HEK293 (cell line): ENCODE measurements at regions not wholly inside any gene's neighbourhood (a gene's known extent, or its start where the extent isn't known, plus 50 kb on each side); places are given as distances from the start of the nearest gene placed in this dataset.

Experiments
- CTCF ChIA-PET: fragments of 350-600 bp; formaldehyde crosslinking; extraction: SDS; loops from one replicate; lab custom pipeline; 2021; ENCODE audit warnings: antibody characterized with exemption; lab: Yijun Ruan, JAX
- POLR2A ChIA-PET: fragments of 300-600 bp; formaldehyde crosslinking; extraction: SDS; loops from one replicate; lab custom pipeline; 2020; ENCODE audit warnings: antibody characterized with exemption, inconsistent platforms; lab: Yijun Ruan, JAX
- H3K27ac ChIP-seq: fragments of 200-500 bp; sonication (Bioruptor generic); 2 replicates; pipeline ENCODE4 v1.5.1; 2014; ENCODE audit warnings: low read depth, low read length, control low read depth, inconsistent platforms; ENCODE audit errors: extremely low read depth
- H3K36me3 ChIP-seq, 2 experiments: fragments of 200-500 bp in 1 of 2; sonication (Bioruptor generic) in 1 of 2; 1 replicate in 1 of 2; 2 replicates in 1 of 2; pipeline ENCODE4 v1.5.1; 2014 to 2017; ENCODE audit warnings: inconsistent platforms in 2 of 2, low read length in 2 of 2; ENCODE audit not compliant: control insufficient read depth in 2 of 2, insufficient read depth in 1 of 2
- H3K4me1 ChIP-seq: fragments of 200-500 bp; sonication (Bioruptor generic); 2 replicates; pipeline ENCODE4 v1.5.1; 2014; ENCODE audit warnings: mild to moderate bottlenecking, low read length, inconsistent platforms; ENCODE audit not compliant: control insufficient read depth, insufficient read depth
- H3K4me3 ChIP-seq: 2 replicates; pipeline ENCODE4 v1.5.1; 2011; ENCODE audit warnings: low read depth, mild to moderate bottlenecking, control low read depth, low read length, moderate library complexity
- H3K9me3 ChIP-seq: fragments of 200-500 bp; sonication (Bioruptor generic); 2 replicates; pipeline ENCODE4 v1.5.1; 2014; ENCODE audit warnings: low read depth, low read length, inconsistent platforms; ENCODE audit not compliant: control insufficient read depth, insufficient read depth
- HOXC10 ChIP-seq: sonication (generic); formaldehyde crosslinking; IDR thresholded peaks from 2 replicates; pipeline ENCODE4 v1.8.1; 2023; ENCODE audit warnings: mild to moderate bottlenecking, missing genetic modification reagents
- KLF10 ChIP-seq: fragments of 450-650 bp; IDR thresholded peaks from 2 replicates; pipeline ENCODE4 v1.5.1; 2018; ENCODE audit warnings: missing biosample characterization, mild to moderate bottlenecking, missing genetic modification characterization
- KLF9 ChIP-seq: fragments of 450-650 bp; formaldehyde crosslinking; IDR thresholded peaks from 2 replicates; pipeline ENCODE4 v1.5.1; 2016; ENCODE audit warnings: missing biosample characterization, missing genetic modification characterization, low read depth
- MZF1 ChIP-seq: fragments of 450-650 bp; formaldehyde crosslinking; IDR thresholded peaks from 2 replicates; pipeline ENCODE4 v1.5.1; 2017; ENCODE audit warnings: missing biosample characterization, missing genetic modification characterization, borderline replicate concordance
- OSR2 ChIP-seq: fragments of 450-650 bp; formaldehyde crosslinking; IDR thresholded peaks from 2 replicates; pipeline ENCODE4 v1.5.1; 2016; ENCODE audit warnings: missing biosample characterization, missing genetic modification characterization
- SCRT1 ChIP-seq: fragments of 450-650 bp; formaldehyde crosslinking; IDR thresholded peaks from 2 replicates; pipeline ENCODE4 v1.5.1; 2016; ENCODE audit warnings: missing biosample characterization, missing genetic modification characterization, borderline replicate concordance
- SP7 ChIP-seq: fragments of 450-650 bp; formaldehyde crosslinking; IDR thresholded peaks from 2 replicates; pipeline ENCODE4 v1.5.1; 2016; ENCODE audit warnings: missing biosample characterization, missing genetic modification characterization
- YY1 ChIP-seq: fragments of 450-650 bp; formaldehyde crosslinking; IDR thresholded peaks from 2 replicates; pipeline ENCODE4 v1.5.1; 2018; ENCODE audit warnings: missing biosample characterization, missing genetic modification characterization
- ZBTB10 ChIP-seq: fragments of 450-650 bp; formaldehyde crosslinking; IDR thresholded peaks from 2 replicates; pipeline ENCODE4 v1.5.1; 2016; ENCODE audit warnings: missing biosample characterization, missing genetic modification characterization
- ZEB2 ChIP-seq: fragments of 450-650 bp; formaldehyde crosslinking; IDR thresholded peaks from 2 replicates; pipeline ENCODE4 v1.5.1; 2016; ENCODE audit warnings: missing biosample characterization, missing genetic modification characterization
- ZFP41 ChIP-seq: fragments of 450-650 bp; formaldehyde crosslinking; IDR thresholded peaks from 2 replicates; pipeline ENCODE4 v1.5.1; 2016; ENCODE audit warnings: missing biosample characterization, missing genetic modification characterization, borderline replicate concordance
- ZNF121 ChIP-seq: fragments of 450-650 bp; formaldehyde crosslinking; IDR thresholded peaks from 2 replicates; pipeline ENCODE4 v1.5.1; 2016; ENCODE audit warnings: missing biosample characterization, missing genetic modification characterization
- ZNF2 ChIP-seq: fragments of 450-650 bp; formaldehyde crosslinking; IDR thresholded peaks from 2 replicates; pipeline ENCODE4 v1.5.1; 2016; ENCODE audit warnings: missing biosample characterization, missing genetic modification characterization
- ZNF26 ChIP-seq: fragments of 450-650 bp; formaldehyde crosslinking; IDR thresholded peaks from 2 replicates; pipeline ENCODE4 v1.5.1; 2016; ENCODE audit warnings: missing biosample characterization, missing genetic modification characterization
- ZNF48 ChIP-seq: fragments of 450-650 bp; formaldehyde crosslinking; IDR thresholded peaks from 2 replicates; pipeline ENCODE4 v1.5.1; 2016; ENCODE audit warnings: missing biosample characterization, missing genetic modification characterization
- ZNF513 ChIP-seq: fragments of 450-650 bp; IDR thresholded peaks from 2 replicates; pipeline ENCODE4 v1.5.1; 2018; ENCODE audit warnings: missing biosample characterization, missing genetic modification characterization
- ZNF521 ChIP-seq: fragments of 450-650 bp; formaldehyde crosslinking; IDR thresholded peaks from 2 replicates; pipeline ENCODE4 v1.5.1; 2017; ENCODE audit warnings: missing biosample characterization, mild to moderate bottlenecking, missing genetic modification characterization
- ZNF571 ChIP-seq: fragments of 450-650 bp; formaldehyde crosslinking; IDR thresholded peaks from 2 replicates; pipeline ENCODE4 v1.5.0; 2017; ENCODE audit warnings: missing biosample characterization, missing genetic modification characterization
- ZNF580 ChIP-seq: fragments of 450-650 bp; formaldehyde crosslinking; IDR thresholded peaks from 2 replicates; pipeline ENCODE4 v1.5.1; 2016; ENCODE audit warnings: missing biosample characterization, missing genetic modification characterization
- ZNF707 ChIP-seq: fragments of 450-650 bp; formaldehyde crosslinking; IDR thresholded peaks from 2 replicates; pipeline ENCODE4 v1.5.1; 2016; ENCODE audit warnings: missing biosample characterization, missing genetic modification characterization
- ZNF785 ChIP-seq: fragments of 450-650 bp; formaldehyde crosslinking; IDR thresholded peaks from 2 replicates; pipeline ENCODE4 v1.5.1; 2016; ENCODE audit warnings: missing biosample characterization, missing genetic modification characterization
- ZSCAN18 ChIP-seq: fragments of 450-650 bp; formaldehyde crosslinking; IDR thresholded peaks from 2 replicates; pipeline ENCODE4 v1.5.1; 2016; ENCODE audit warnings: missing biosample characterization, missing genetic modification characterization
- TF ChIP-seq, protein P1 (sequence below): fragments of 450-650 bp; formaldehyde crosslinking; IDR thresholded peaks from 2 replicates; pipeline ENCODE4 v1.5.1; 2016; ENCODE audit warnings: missing biosample characterization, missing genetic modification characterization
- TF ChIP-seq, protein P2 (sequence below): fragments of 450-650 bp; formaldehyde crosslinking; IDR thresholded peaks from 2 replicates; pipeline ENCODE4 v1.5.1; 2016; ENCODE audit warnings: missing biosample characterization, missing genetic modification characterization

- TF ChIP-seq ZNF2 (tag by site-specific recombination), result no peak
- TF ChIP-seq KLF10 (tag by site-specific recombination), result no peak
- TF ChIP-seq SCRT1 (tag by site-specific recombination), result no peak
- TF ChIP-seq, protein P1, sequence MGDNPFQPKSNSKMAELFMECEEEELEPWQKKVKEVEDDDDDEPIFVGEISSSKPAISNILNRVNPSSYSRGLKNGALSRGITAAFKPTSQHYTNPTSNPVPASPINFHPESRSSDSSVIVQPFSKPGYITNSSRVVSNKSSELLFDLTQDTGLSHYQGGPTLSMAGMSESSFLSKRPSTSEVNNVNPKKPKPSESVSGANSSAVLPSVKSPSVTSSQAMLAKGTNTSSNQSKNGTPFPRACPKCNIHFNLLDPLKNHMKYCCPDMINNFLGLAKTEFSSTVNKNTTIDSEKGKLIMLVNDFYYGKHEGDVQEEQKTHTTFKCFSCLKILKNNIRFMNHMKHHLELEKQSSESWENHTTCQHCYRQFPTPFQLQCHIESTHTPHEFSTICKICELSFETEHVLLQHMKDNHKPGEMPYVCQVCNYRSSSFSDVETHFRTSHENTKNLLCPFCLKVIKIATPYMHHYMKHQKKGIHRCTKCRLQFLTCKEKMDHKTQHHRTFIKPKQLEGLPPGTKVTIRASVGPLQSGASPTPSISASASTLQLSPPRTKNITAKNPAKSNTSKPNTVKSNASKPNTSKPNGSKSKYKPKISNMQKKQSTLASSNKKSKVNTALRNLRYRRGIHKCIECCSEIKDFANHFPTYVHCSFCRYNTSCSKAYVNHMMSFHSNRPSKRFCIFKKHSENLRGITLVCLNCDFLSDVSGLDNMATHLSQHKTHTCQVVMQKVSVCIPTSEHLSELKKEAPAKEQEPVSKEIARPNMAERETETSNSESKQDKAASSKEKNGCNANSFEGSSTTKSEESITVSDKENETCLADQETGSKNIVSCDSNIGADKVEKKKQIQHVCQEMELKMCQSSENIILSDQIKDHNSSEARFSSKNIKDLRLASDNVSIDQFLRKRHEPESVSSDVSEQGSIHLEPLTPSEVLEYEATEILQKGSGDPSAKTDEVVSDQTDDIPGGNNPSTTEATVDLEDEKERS, result no peak
- no peak for TF ChIP-seq ZSCAN18 (tag by site-specific recombination)
- no peak for TF ChIP-seq ZNF121 (tag by site-specific recombination)
- no peak for TF ChIP-seq ZNF707 (tag by site-specific recombination)
- no peak for TF ChIP-seq ZNF785
- no peak for TF ChIP-seq SP7
- TF ChIP-seq, protein P2, sequence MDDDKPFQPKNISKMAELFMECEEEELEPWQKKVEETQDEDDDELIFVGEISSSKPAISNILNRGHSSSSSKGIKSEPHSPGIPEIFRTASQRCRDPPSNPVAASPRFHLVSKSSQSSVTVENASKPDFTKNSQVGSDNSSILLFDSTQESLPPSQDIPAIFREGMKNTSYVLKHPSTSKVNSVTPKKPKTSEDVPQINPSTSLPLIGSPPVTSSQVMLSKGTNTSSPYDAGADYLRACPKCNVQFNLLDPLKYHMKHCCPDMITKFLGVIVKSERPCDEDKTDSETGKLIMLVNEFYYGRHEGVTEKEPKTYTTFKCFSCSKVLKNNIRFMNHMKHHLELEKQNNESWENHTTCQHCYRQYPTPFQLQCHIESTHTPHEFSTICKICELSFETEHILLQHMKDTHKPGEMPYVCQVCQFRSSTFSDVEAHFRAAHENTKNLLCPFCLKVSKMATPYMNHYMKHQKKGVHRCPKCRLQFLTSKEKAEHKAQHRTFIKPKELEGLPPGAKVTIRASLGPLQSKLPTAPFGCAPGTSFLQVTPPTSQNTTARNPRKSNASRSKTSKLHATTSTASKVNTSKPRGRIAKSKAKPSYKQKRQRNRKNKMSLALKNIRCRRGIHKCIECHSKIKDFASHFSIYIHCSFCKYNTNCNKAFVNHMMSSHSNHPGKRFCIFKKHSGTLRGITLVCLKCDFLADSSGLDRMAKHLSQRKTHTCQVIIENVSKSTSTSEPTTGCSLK, result no peak
- TF ChIP-seq ZNF513 (tag by site-specific recombination), result no peak
- no peak for TF ChIP-seq ZNF571 (tag by site-specific recombination)
- TF ChIP-seq YY1, result no peak
- TF ChIP-seq ZNF580, result no peak
- no peak for TF ChIP-seq ZNF48 (tag by site-specific recombination)
- CTCF ChIA-PET, result no interaction called here
- Histone ChIP-seq H3K4me1 (no peaks in the 10 kb centered on the region), H3K4me3 (no peak overlapping the region), H3K9me3 (no peaks in the 10 kb centered on the region), H3K36me3 (no peaks in the 10 kb centered on the region), H3K27ac (no peak overlapping the region)
- POLR2A ChIA-PET, result no interaction called here
Observed at GRCh38 chr4:56155432-56155831, 206.7 kb downstream of the CEP135 start.

DNA sequence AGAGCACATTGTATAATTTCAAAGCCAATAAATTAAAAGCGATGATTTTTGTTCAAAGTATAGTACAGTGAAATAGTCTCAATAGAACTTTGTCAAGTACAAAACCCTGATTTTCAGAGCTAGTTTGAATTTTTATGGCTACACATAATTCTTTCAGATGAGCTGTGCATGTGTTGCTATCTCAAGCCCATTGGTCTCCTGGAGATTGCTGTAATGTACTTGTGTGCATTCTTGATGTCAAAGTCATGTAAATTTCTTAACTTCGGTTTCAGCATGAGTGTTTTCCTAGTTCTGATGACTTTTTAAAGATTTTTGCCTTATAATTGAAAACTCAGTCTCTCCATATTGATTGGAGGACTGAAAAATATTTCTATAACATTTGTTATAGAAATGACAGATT is 200.8 kb downstream of the CEP135 start:
- H3K4me3 ChIP-seq, result no peak overlapping the region
- no peaks in the 10 kb centered on the region for H3K9me3 ChIP-seq
- no peaks in the 10 kb centered on the region for H3K36me3 ChIP-seq
- H3K27ac ChIP-seq, result no peak overlapping the region
- H3K4me1 ChIP-seq, result no peaks in the 10 kb centered on the region
- ChIA-PET POLR2A (no interaction called here), CTCF (no interaction called here)
- TF ChIP-seq ZFP41 (tag by site-specific recombination) (no peak), ZBTB10 (tag by site-specific recombination) (no peak), MZF1 (tag by site-specific recombination) (no peak), ZNF521 (tag by site-specific recombination) (no peak), ZEB2 (tag by site-specific recombination) (no peak), YY1 (no peak), SCRT1 (tag by site-specific recombination) (no peak), HOXC10 (CRISPR knock-in tag) (no peak), OSR2 (tag by site-specific recombination) (no peak), ZNF26 (tag by site-specific recombination) (no peak), ZNF571 (tag by site-specific recombination) (no peak), KLF9 (tag by site-specific recombination) (no peak)
